Glomerular visceral epithelial cell (primary cell): ENCODE measurements at regions not wholly inside any gene's neighbourhood (a gene's known extent, or its start where the extent isn't known, plus 50 kb on each side); places are given as distances from the start of the nearest gene placed in this dataset.
"Not testable (repeated sequence)": the region's sequence is repeated elsewhere in the genome, so short reads cannot be mapped to it uniquely, and the experiment has no call there.

Experiments used
- DNase-seq: peaks from one replicate; pipeline ENCODE4 v3.0.0-alpha.2; 2016; ENCODE audit errors: extremely low spot score

GRCh38 chr13:84865783-84866221 lies 933.4 kb downstream of the SLITRK6 start:
- peak; percentile 66 for DNase-seq

- DNase-seq = no peak
Measured at GRCh38 chr13:84864341-84864740, 934.9 kb downstream of the SLITRK6 start.

GRCh38 chr13:84847107-84847506 lies 952.1 kb downstream of the SLITRK6 start:
- no peak for DNase-seq

GRCh38 chr13:84845907-84846619 lies 953.2 kb downstream of the SLITRK6 start:
- DNase-seq = no peak

DNA sequence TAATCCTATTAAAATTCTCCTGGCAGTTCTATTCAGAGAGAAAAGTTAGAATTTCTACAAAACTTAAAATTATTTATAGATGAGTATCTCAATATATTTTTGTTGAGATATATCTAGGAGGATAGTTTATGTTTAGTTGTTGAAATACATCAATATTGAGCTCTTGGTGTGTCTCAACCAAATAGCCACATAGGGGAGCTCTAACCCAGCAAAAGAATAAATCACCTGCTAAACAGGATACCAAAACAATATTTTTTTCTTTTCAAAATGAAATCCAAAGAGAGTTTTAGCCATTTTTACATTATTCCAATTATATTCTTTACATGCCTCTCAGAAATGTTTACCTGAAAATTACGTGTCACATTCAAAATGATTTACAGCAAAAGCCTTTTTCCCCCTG lies 954.7 kb downstream of the SLITRK6 start:
- peak; percentile 42 for DNase-seq

- DNase-seq = no peak
Measured at GRCh38 chr13:84843368-84843767, 955.9 kb downstream of the SLITRK6 start.

- DNase-seq = no peak
Measured at GRCh38 chr13:84834201-84834600, 951.9 kb upstream of the SLITRK1 start.

DNA sequence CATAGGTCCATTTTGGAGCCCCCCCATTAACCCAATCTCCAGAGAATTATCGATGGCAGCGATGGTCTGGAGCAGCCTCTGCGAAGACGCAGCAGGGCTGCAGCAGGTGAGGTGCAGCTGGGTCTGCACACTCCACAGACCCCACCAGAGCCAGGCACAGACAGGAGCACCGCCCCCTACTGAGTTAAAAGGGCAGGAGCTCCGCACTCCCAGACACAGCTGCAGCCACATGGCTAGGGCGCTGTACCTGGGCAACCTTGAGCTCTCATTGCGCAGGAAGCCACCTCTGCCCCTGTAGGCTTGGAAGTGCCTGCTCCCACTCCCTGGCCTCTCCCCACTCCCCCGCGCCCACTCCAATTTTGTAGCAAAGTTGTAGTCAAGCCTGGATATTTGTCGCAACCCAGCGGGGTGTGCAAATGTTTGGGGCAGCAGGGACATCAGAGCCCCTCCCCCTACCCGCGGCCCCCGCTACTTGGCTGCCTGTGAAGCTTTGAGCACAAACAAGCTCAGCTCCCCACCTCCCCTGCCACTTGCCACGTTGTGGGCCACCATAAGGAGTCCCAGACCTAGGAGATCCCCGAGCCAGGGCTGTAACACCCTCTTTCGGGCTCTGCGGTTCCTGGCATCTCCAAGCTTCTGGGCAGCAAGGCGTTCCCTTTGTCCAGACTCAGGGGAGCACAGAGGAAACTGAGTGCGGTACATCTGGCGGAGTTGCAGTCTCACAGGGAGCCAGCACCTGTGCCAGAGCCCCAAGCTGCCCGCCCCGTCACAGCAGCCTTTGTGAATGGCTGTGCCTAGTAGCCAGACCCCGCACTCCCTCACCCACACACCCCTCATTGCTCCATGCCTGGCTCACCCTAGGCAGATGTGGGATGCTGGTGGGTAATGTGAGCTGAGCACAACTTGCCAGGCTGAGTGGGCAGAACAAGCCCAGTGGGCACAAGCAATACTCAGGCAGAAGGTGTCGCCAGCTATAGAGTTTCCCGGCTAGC lies 949.7 kb upstream of the SLITRK1 start:
- DNase-seq = no peak

- no peak for DNase-seq
Measured at GRCh38 chr13:84823528-84823927, 941.3 kb upstream of the SLITRK1 start.

DNA sequence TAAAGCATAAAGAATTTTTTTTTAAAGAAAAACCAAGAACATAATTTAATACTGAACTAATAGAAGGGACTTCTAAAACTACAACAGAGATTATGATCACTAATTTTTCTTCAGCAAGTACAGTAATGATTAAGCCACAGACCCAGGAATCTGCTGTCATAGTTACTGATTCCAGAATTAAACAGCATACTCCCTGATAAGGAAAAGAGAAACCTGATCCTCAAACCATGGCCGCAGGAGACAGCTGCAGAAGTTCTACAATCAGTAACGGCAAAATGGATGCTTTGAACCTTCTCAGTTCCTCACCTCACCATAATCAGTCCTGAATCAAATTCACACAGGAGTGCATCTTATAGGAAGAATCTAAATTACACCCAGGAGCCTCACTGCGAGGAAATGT lies 939.0 kb upstream of the SLITRK1 start:
- DNase-seq = peak; percentile 3

DNA sequence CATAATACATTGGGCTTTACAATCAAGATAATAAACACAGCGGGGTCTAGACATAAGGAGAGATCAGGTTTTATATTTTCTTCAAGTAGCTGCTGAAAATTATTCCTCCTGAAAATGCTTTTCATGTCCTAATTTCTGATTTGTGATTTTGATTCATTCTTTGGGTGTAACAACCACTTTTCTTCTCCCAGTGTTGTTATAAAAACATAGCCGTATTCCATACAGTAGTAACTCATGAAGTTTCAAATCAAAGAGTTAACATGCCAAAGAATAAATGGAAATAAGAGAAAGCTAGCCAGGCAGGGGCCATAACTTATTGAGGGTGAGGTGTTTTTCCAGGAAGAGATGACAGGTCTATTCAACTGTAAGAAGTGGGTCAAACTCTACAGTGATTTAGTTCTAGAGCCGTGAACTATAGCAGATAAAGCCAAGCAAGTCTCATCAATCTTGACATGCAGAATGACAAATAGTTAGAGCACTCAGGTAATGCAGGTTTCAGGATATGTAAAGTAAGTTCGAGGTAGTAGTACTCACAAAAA lies 934.4 kb upstream of the SLITRK1 start:
- DNase-seq = no peak

DNA sequence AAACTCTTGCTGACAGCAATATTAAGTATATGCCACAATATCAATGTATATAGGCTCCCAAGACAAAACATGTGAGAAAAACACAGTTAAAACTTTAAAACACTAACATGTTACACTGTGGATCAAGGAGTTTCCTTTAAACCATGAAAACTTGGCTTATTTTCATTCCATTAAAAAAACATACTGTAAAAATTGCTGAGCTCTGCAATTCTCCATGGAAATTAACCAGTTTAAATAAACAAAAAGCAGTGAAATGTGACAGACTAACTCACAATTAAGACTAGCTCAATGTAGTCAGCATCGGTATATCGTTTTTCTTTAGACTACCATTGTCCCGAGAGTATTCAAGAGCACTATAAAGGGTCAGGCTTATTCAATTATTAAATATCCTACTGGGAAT lies 930.5 kb upstream of the SLITRK1 start:
- DNase-seq = no peak

GRCh38 chr13:84812078-84812477 lies 929.8 kb upstream of the SLITRK1 start:
- no peak for DNase-seq

- DNase-seq = no peak
Measured at GRCh38 chr13:84810781-84811180, 928.5 kb upstream of the SLITRK1 start.

GRCh38 chr13:84802073-84802472 lies 919.8 kb upstream of the SLITRK1 start:
- no peak for DNase-seq

DNA sequence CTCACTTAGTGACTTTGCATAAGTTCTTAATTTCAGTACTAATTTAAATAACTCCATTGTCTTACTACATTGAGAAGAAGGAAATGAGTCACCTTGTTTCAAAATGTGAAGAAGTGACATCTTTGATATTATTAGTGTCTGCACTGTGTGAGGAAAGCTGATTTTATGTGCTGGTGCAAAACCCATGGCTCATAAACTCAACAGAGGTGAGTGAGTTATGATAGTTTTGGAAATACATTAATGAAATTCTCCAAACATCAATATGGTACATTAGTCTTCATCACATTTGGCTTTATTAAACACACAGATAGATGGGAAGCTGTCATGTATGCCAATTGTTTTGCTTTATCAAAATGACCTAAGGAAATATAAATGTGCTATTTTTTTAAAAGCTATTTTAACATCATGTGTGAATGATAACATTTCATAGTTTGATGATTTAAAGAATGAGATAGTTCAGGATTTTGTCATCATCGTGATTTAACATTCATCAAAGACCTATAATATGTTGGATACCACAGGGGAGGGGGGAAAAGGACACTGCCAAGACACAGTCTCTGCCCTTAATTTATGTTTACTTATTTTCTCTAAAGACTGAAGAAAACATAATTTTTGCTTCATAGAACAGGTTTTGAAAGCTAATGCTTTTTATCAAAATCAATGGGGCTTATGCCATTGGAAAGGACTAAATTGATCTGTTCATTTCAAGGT lies 902.3 kb upstream of the SLITRK1 start:
- DNase-seq = no peak

DNA sequence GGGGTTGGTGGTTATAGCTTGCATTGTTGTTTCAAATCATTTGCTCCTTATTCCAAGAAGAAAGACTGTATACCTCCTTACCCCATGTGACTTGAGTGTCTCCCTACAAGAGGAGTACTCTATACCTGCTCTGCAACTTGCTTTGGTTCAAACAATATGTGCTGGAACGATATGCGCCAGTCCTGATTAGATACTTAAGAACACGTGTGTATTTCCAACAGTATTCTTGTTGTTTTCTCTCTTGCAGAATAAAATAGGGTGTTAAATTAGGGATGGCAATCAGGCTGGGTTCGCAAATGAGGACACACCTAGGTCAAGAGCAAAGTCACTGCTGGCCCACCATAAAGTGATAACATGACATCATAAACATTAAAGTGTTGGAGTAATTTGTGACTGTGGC lies 895.0 kb upstream of the SLITRK1 start:
- DNase-seq = no peak

DNA sequence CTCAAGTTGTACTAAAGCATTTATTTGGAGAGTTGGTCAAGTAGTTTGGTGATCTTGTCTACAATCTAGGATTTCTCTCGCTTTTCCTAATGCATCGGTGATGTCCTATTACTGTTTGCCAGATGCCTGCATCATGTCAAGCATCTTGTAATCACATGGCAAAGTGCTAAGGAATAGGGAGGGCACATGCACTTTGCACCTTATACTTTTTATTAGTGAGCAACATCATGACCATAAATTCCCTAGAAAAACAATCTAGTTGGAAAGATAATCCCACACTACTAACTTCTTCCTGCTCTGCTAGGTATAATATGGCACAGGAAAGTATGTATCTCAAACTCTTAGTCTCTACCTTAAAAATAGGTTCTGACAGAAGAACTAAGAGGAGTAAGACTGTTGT lies 894.3 kb upstream of the SLITRK1 start:
- DNase-seq = no peak

GRCh38 chr13:84775920-84776319 lies 893.6 kb upstream of the SLITRK1 start:
- DNase-seq = not testable (repeated sequence)

DNA sequence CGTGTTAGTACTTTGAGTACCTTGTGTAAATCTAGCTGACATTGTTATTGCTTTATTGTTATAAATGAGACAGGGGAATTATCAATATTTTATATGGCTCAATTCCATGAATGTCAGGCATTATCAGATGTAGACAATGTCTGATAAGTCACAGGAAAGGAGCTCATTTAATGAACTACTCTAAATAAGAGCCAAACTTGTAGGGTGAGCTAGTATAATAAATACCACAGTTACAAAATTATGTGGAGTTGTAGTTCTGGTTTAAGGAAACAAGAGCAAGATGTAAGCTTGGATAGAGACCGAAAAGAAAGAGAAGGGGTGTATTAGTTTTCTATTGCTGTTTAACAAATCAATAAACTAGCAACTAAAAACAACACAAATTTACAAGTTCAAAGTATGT lies 891.8 kb upstream of the SLITRK1 start:
- no peak for DNase-seq

DNA sequence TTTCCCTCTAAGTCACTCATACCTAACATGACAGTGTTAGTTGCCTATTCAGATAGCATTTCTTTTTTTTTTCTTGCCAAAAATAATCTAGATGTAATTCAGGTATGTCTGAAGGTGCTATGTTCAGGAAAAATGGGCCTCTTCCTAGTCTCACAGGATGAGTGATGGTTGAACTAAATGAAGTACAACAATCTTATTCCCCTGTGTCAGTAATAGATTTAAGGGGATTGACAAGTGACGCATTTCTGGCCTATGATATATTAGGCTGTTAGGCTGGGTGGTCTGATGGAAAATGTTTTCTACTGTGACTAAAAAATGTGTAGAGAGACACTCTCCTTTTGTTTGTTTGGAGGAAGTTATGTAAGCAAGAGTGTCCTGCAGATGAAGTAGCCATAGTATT lies 878.7 kb upstream of the SLITRK1 start:
- DNase-seq = no peak

DNA sequence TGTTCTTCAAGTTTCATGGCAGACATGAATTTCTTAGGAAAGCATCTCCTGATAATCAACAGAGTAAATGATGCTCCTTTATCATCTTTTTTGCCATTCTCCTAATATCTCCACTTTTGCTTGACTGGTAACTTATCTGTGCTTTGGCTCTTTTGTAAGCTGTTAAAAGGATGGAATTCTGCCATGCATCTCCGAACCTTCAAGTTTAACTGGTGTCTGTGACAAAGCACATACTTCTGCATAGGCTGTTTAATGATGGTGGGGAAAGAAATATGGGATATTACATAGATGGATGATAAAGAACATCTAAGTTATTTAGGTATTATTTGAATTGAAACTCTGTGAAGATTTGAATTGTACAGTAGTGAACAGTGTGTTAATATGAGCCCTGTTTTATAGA lies 866.9 kb upstream of the SLITRK1 start:
- DNase-seq = no peak
